Lung (tissue), 11 donors: ENCODE measurements at regions not wholly inside any gene's neighbourhood (a gene's known extent, or its start where the extent isn't known, plus 50 kb on each side); places are given as distances from the start of the nearest gene placed in this dataset.
"Not testable (repeated sequence)": the region's sequence is repeated elsewhere in the genome, so short reads cannot be mapped to it uniquely, and the experiment has no call there.

ENCODE experiments used
- ATAC-seq: fragments of 200-7000 bp; cut with Tn5 transposase; one replicate; pipeline ENCODE4 v1.9.1; 2020; ENCODE audit warnings: moderate number of reproducible peaks; ENCODE audit not compliant: insufficient read depth, low FRiP score
- DNase-seq, 3 donors: peaks; one replicate each; pipeline ENCODE4 v3.0.0-alpha.2; 2013 to 2017
- H3K27ac ChIP-seq, 2 donors: one replicate each; pipeline ENCODE4 v1.5.1; 2013; ENCODE audit warnings: mild to moderate bottlenecking in 2 of 2, moderate library complexity in 2 of 2, control low read depth in 1 of 2, inconsistent platforms in 1 of 2, low read depth in 1 of 2, low read length in 1 of 2
- H3K27me3 ChIP-seq, 3 donors: one replicate each; pipeline ENCODE4 v1.5.1; 2013; ENCODE audit warnings: low read length in 2 of 3; ENCODE audit not compliant: control insufficient read depth in 3 of 3, insufficient read depth in 3 of 3
- H3K36me3 ChIP-seq, 4 donors: one replicate each; pipeline ENCODE4 v1.5.1; 2013; ENCODE audit warnings: low read length in 4 of 4, mild to moderate bottlenecking in 1 of 4, moderate library complexity in 1 of 4; ENCODE audit not compliant: control insufficient read depth in 4 of 4, insufficient read depth in 4 of 4
- H3K4me1 ChIP-seq, 5 donors: one replicate each; pipeline ENCODE4 v1.5.1; 2013; ENCODE audit warnings: low read length in 5 of 5, mild to moderate bottlenecking in 2 of 5, moderate library complexity in 1 of 5; ENCODE audit not compliant: control insufficient read depth in 5 of 5, insufficient read depth in 5 of 5
- H3K4me3 ChIP-seq: one replicate; pipeline ENCODE4 v1.5.1; 2013; ENCODE audit warnings: mild to moderate bottlenecking, control low read depth, moderate library complexity
- H3K9ac ChIP-seq, 2 donors: one replicate each; pipeline ENCODE4 v1.5.1; 2013; ENCODE audit warnings: low read length in 2 of 2, control low read depth in 1 of 2; ENCODE audit not compliant: insufficient read depth in 1 of 2
- H3K9me3 ChIP-seq, 4 donors: one replicate each; pipeline ENCODE4 v1.5.1; 2013; ENCODE audit warnings: low read length in 3 of 4, mild to moderate bottlenecking in 1 of 4, moderate library complexity in 1 of 4; ENCODE audit not compliant: control insufficient read depth in 4 of 4, insufficient read depth in 3 of 4
- WGBS, 2 donors: extraction: QIAGEN DNeasy Blood & Tissue Kit; methylation state at CpG; one replicate each; pipeline ENCODE4 v1.1.7; 2013; 5-methylcytosine and 5-hydroxymethylcytosine counted together
- TF ChIP-seq, protein P1 (sequence below): IDR thresholded peaks from 2 replicates; pipeline ENCODE4 v1.5.1; 2012; ENCODE audit warnings: mild to moderate bottlenecking; ENCODE audit errors: control extremely low read depth, extremely low read depth
- donor health status: control.
- donor health status: control.
- donor health status: Bipolar disorder and iron deficiency.
- donor health status: healthy.
- donor health status: DM: yes; HTN: yes; CAD: no.

DNA sequence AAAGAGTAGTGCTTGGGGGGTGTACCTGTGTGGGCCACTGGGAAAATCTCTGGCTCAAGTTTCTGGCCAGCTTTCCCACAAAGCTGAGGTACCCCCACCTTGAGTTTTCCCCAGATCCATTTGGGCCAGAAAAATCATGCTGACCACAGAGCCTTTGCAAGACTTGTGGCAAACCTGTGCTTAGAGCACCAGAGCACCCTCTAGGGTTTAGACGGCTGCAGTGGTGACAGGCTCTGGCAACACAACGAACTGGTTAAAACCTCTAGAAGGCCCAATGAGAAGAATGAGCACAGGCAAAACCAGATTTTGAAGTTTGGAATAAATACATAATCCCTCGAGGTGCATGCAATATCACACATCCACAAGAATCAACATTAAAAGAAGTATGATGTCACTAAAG, 290.7 kb upstream of the FOLH1 start:
- H3K9me3 ChIP-seq, result peaks cover 0 to 3% (median 1%) of the 10 kb centered on the region in 4 donors
- H3K27me3 ChIP-seq, result no peaks in the 10 kb centered on the region
- H3K27ac ChIP-seq, result no peak overlapping the region
- no peaks in the 10 kb centered on the region for H3K4me1 ChIP-seq
- ATAC-seq (no peak), DNase-seq (no peak)
- TF ChIP-seq, protein P1, sequence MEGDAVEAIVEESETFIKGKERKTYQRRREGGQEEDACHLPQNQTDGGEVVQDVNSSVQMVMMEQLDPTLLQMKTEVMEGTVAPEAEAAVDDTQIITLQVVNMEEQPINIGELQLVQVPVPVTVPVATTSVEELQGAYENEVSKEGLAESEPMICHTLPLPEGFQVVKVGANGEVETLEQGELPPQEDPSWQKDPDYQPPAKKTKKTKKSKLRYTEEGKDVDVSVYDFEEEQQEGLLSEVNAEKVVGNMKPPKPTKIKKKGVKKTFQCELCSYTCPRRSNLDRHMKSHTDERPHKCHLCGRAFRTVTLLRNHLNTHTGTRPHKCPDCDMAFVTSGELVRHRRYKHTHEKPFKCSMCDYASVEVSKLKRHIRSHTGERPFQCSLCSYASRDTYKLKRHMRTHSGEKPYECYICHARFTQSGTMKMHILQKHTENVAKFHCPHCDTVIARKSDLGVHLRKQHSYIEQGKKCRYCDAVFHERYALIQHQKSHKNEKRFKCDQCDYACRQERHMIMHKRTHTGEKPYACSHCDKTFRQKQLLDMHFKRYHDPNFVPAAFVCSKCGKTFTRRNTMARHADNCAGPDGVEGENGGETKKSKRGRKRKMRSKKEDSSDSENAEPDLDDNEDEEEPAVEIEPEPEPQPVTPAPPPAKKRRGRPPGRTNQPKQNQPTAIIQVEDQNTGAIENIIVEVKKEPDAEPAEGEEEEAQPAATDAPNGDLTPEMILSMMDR, result no peak
- no peaks in the 10 kb centered on the region for H3K36me3 ChIP-seq
- H3K4me3 ChIP-seq, result no peak overlapping the region
- 67 to 83% methylated on average over 3 of the region's 3 CpGs for WGBS, 2 donors
- H3K9ac ChIP-seq, result no peak overlapping the region

DNA sequence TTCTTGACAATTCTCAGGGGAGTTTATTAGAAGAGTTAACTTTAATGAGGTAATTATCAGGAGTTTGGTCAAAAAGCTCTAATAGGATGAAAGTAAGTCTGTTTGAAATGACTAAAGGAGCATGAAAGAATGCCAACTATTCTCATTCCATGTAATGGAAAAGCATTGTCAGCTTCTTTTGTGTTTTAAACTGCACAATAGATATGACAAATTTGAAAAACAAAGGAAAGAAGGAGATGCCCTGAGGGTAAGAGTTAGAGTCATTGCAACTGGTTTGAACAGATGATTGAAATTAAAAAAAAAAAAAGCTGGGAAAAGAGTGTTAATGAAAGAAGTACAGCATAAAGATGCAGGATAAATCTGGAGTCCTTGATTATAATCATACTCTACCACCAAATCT, 296.8 kb upstream of the FOLH1 start:
- H3K27me3 ChIP-seq, result no peaks in the 10 kb centered on the region
- H3K9ac ChIP-seq, result no peak overlapping the region
- no peaks in the 10 kb centered on the region for H3K36me3 ChIP-seq
- no peak for ATAC-seq
- H3K4me3 ChIP-seq, result no peak overlapping the region
- H3K9me3 ChIP-seq, result peaks cover 0 to 3% (median 0%) of the 10 kb centered on the region in 4 donors
- no peaks in the 10 kb centered on the region for H3K4me1 ChIP-seq
- no peak overlapping the region for H3K27ac ChIP-seq
- TF ChIP-seq, protein P1, result no peak
- no peak for DNase-seq

DNA sequence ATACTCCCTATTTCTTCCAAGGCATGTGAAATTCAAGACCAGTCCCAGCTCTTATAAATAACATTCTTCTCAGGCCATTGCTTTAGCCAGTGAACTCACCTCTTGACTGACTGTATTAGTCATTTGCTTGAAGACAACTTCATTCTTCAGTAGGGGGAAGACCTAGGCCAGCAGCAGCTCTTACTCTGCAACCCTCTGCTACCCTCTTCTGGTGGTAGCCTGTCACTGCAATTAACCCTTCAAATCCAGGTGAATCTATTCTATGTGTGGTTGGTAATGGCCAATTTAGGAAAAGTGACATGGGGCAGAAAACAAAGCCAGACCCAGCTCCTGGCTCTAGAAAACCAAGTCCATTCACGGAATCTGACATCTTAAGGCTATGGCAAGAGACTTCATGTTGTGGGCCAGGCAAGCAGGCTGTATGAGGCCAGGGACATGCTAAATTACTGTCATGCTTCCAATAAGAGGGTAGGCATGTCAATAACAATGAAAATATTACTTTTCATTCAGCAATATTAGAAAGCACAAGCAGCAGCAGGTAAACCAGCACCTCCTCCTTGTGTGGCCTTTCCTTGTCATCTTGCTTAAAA, 317.9 kb upstream of the FOLH1 start:
- not testable (repeated sequence) for H3K9ac ChIP-seq, H3K4me1 ChIP-seq, H3K4me3 ChIP-seq, H3K27ac ChIP-seq, H3K27me3 ChIP-seq, H3K36me3 ChIP-seq, H3K9me3 ChIP-seq
- ATAC-seq, result peak; percentile 88
- WGBS, 2 donors, result 14 to 19% methylated on average over 1 of the region's 1 CpG
- peak in 2 of 3 donors; percentile 7 to 10 for DNase-seq
- TF ChIP-seq, protein P1, result peak; percentile 10

DNA sequence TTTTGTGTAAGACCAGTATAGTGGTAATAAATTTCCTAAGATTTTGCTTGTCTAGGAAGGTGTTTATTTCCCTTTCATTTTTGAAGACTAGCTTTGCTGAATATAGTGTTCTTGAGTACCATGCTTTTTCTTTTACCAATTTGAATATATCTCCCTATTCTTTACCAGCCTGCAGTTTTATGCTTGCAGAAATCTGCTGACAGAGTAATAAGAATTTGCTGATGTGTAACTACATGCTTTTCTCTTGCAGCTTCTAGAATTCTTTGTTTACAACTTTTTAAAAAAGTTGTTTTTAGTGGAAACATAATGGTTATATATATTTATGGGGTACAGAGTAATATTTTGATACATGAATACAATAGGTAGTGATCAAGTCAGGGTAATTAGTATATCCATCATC, 324.8 kb upstream of the FOLH1 start:
- ATAC-seq, result no peak
- no peak overlapping the region for H3K9ac ChIP-seq
- H3K27ac ChIP-seq, result no peak overlapping the region
- no peaks in the 10 kb centered on the region for H3K27me3 ChIP-seq
- no peak for DNase-seq
- TF ChIP-seq, protein P1, result no peak
- no peak overlapping the region for H3K4me3 ChIP-seq
- H3K36me3 ChIP-seq, result no peaks in the 10 kb centered on the region
- H3K9me3 ChIP-seq, result no peaks in the 10 kb centered on the region
- no peaks in the 10 kb centered on the region for H3K4me1 ChIP-seq

DNA sequence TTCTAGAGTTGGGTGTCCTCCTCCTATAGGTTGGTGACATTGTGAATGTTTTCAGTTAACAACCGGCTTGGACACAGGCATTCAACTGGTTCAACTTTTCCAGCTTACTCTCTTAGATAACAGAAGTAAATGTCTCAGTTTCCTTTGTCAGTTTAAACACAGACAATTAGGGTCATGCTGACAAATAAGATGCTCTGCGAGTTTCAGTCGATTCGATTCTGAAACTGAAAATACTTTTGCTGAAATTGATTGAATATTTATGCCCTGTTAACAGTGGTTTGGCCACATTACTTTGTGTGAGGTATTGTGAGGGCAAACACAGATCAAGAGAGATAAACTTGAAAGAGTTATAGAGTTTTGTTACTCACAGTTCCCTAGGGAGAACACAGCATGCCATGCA, 330.5 kb upstream of the FOLH1 start:
- not testable (repeated sequence) for H3K9me3 ChIP-seq, H3K27me3 ChIP-seq, H3K9ac ChIP-seq, DNase-seq, H3K36me3 ChIP-seq, H3K4me1 ChIP-seq, H3K4me3 ChIP-seq, H3K27ac ChIP-seq, ATAC-seq
- whole genome bisulfite sequencing, 2 donors, result 81 to 89% methylated on average over 4 of the region's 4 CpGs
